HG03175 (cell line): ENCODE measurements at regions not wholly inside any gene's neighbourhood (a gene's known extent, or its start where the extent isn't known, plus 50 kb on each side); places are given as distances from the start of the nearest gene placed in this dataset.
"Not testable (repeated sequence)": the region's sequence is repeated elsewhere in the genome, so short reads cannot be mapped to it uniquely, and the experiment has no call there.

ENCODE experiments used
- ATAC-seq: cut with Tn5 transposase; IDR thresholded peaks from one replicate; pipeline ENCODE4 v1.9.1; 2021; ENCODE audit warnings: mild to moderate bottlenecking, moderate library complexity; ENCODE audit not compliant: unreplicated experiment

DNA sequence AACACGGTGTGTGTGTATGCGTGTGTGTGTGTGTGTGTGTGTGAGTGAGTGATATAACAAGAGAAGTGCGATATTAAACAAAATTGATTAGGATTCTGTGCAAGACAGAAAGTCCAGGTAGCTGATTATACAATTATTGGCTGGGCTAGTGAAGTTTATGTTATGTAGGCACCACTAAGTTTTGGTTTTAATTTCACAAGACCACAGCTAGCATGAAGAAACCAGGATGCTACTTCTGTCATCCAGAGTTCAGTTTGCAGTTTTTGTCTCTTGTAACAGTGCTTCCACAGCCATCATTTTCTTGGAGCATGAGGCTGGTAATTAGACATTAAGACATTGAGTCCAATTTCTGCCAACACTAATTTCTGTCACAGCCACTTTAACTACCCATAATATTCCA is 1590.2 kb upstream of the B3GALT2 start:
- no peak for ATAC-seq

DNA sequence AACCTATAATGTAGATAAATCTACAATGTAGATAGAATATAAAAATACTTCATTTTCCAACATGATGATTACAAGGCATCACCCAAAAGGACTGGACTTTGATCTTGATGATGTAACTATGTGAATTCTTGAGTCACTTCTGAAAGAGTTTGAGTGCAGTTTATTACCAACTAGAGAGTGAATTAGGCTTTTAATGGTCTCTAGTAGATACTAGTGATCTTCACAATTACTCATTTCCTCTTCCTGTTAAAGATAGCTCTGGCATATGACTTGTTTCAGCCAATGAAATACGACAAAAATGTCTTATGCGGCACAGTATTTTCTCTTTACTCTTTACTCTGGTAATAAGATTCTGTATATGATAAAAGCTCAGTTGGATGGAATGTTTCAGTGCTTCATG is 1588.1 kb upstream of the B3GALT2 start:
- ATAC-seq = no peak

GRCh38 chr1:194755241-194755994 is 1569.0 kb upstream of the B3GALT2 start:
- no peak for ATAC-seq

DNA sequence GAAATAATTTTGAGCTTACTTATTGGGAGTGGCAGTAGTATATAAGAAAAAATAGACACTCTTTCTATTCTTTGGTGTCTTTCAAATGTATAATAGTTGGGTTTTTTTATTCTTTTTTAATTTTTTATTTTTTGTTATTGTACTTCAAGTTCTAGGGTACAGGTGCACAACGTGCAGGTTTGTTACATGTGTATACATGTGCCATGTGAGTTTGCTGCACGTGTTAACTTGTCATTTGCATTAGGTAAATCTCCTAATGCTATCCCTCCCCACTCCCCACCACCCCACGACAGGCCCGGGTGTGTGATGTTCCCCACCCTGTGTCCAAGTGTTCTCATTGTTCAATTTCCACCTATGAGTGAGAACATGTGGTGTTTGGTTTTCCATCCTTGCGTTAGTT is 1552.4 kb upstream of the B3GALT2 start:
- not testable (repeated sequence) for ATAC-seq

DNA sequence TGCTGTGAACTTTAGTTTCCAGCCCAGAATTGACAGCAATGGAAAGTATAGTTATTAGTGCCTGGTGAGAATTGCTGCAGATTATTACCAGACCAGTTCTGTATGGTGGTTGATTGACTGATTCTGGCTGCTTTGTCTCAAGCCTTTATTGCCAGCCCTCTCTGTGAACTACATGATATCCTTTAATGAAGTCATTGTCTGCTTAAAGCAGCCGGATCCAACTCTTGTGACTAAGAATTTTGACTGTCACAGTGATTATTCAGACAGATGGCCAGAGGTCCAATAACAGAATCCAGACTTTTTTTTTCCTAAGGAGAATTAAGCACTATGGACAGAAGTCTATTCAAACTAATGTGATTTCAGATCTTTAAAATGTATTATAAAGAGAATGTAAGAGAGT is 1548.6 kb upstream of the B3GALT2 start:
- ATAC-seq = no peak

- ATAC-seq = no peak
Observed at GRCh38 chr1:194731025-194731424, 1544.6 kb upstream of the B3GALT2 start.

- ATAC-seq = no peak
Observed at GRCh38 chr1:194730304-194730703, 1543.9 kb upstream of the B3GALT2 start.

DNA sequence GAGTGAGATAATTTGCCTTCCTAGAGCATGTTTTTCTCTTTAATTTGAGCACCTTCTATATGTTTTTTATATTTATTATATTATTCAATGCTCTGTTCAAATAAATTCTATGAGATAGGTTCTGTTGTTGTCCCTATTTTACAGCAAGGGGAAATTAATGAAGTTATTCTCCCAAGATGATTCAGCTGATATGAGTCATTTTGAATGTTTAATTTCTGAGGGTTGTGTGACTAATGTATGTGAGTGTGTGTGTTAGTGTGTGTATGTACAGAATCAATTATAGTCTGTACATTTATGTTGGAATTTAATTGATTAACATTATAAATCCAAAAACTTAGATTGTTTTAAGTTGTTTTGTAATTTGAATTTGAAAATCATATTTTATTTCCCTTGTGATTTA is 1536.7 kb upstream of the B3GALT2 start:
- ATAC-seq = no peak

- ATAC-seq = no peak
Observed at GRCh38 chr1:194717941-194718340, 1531.5 kb upstream of the B3GALT2 start.

DNA sequence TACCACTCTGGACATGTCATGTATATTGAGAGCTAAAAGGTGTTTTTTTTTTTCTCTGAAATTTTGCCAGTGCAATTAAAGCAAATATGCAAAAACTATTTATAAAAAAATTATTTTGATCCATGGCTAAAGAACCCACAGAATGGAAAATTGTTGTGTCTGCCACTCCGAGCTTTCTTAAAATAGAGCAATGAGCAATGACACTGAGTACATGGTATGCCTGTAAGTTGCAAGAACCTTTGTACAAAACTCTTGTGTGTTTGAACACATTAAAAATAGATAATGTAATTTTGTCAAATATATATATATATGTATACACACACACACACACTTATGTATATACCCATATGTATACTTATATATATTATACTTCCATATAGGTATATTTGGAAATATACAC is 1530.9 kb upstream of the B3GALT2 start:
- no peak for ATAC-seq

DNA sequence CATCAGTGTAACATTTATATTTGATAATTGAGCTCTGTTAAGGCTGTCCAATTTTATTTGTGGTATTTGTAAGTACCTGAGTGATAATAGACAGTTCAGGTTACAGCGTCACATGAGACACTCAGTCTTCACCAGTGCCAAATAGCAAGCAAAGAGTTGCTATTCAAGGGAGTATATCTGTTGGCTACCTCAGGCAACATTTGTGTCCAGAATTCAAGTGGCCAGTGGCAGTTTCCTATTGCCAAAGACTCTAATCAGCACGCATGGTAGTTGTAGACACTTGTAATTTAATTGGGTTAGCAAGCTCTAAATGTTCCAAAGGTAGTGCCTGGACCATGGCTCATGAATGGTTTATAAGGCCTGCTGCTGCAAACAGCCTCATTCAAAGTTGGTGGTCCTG is 1524.3 kb upstream of the B3GALT2 start:
- ATAC-seq = no peak

DNA sequence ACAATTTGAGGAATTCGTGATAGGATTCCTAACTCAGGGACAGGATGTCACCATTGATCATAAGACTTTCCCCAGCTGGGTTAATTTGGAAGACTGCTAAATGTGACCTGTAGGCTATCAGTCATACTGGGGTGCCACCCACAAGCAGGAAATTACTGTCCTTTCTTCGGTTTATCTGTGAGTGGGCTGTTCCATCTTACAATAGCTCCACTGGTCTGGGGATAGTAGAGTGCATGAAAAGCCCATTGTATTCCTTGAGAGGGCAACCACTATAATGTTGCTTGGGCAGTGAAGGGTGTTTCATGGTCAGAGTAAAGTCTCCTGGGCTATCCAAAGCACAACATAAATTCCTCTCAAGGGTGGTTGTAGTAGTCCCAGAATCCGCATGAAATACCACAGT is 1523.0 kb upstream of the B3GALT2 start:
- ATAC-seq = no peak

DNA sequence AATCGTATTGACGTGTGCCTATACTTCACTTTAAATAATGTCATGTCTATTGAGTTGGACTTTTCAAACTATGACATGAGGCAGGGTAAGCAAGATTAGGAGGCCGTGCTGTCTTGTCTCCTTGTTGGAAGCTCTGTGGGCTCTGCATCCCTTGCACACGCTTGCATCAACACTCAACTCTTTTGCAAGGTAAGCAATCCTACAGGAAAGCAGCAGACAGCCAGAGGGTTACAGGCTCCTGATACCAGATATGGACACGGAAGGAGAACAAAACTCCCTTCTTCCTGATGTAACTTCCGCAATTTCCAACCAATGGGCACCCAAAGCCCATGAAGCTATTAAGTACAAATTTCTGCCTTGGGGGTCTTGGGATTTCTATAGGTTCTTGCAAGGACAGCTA is 1520.7 kb upstream of the B3GALT2 start:
- no peak for ATAC-seq

DNA sequence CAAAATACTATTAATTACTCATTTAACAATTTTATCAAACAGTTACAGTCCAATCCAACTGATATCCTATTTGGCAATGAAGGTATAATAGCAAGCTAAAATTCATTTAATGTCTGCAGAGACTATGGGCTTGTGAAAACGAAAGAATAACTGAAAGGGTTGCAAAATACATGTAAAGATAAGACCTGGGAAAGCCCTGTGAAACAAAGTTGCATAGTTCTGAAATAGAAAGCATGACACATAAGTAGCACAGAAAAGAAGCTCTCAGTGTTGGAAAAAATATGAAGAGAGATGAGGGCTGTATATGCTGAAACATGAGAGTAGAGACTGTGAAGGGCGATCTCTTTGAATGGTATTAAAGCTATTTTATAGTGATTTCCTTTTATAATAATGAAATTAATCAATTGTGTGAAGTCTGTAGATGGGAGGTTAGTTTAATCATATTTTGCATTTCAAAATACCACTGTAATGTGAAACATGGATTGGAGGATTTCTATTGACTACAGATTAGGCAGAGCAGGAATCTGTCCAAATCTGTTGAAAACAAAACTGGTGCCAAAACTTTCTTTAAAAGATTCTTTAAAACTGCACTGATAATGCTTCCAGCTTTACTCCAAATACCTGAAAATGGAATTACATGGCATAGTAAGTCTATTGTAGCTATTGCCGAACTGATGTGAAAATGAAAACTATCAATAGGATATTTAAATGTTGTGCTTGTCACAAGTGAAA is 1518.9 kb upstream of the B3GALT2 start:
- ATAC-seq = no peak

- ATAC-seq = no peak
Observed at GRCh38 chr1:194698908-194699318, 1512.5 kb upstream of the B3GALT2 start.

DNA sequence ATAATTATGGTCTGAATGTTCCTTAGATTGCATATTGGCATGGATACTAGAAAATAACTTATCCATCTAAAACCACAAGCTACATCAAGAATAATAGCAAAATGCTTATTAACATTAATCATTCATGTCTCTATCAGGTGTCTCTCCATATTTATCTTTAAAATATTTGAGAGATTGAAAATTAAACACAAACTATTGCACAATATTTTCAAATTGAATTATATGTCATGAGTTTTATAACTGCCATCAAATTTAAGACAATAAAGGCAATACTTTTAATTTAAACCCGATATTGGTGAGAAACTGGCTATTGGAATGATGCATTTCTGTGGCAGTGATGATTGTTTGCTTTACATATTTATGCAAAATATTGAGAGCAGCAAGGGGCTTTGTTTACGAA is 1506.8 kb upstream of the B3GALT2 start:
- no peak for ATAC-seq

DNA sequence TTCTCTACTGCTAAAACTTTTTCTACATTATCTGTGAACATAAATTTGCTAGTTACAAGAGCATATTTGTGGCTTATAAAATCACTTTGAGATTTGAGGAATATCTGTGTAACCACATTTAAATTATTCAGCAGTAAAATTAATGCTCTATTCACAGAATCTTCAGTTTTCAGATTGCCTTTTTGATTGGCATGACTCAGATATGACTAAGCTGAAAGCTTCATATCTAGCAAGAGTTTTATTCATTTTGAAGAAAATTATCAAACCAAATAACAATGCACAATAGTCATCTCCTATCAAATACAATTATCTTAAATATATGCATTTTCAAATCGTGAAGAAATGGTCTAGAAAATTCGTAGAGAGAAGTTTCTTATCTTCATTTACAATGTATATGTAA is 1498.2 kb upstream of the B3GALT2 start:
- no peak for ATAC-seq

- ATAC-seq = no peak
Observed at GRCh38 chr1:194658090-194658439, 1471.7 kb upstream of the B3GALT2 start.

- ATAC-seq = no peak
Observed at GRCh38 chr1:194654956-194655355, 1468.5 kb upstream of the B3GALT2 start.

DNA sequence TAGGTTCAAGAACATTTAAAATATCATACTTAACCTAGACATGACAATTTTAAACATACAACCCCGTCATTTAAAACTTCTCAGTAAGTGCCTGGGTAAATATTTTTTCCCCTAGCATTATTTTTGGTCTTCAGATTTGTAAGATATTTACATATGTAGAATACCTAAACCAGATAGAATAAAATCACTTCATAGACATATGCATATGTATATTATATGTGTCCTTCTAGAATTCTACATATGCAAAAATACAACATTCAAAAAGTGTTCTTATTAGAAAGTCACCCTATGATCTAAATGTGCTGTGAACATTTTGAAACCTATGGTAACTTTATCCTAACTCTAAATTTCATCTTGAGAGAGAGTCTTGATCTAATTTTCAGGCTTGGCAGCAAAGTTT is 1467.0 kb upstream of the B3GALT2 start:
- no peak for ATAC-seq

- ATAC-seq = no peak
Observed at GRCh38 chr1:194647118-194647517, 1460.7 kb upstream of the B3GALT2 start.

- ATAC-seq = peak; percentile 46
Observed at GRCh38 chr1:194644528-194644927, 1458.1 kb upstream of the B3GALT2 start.

GRCh38 chr1:194640322-194640721 is 1453.9 kb upstream of the B3GALT2 start:
- ATAC-seq = no peak
